ENCODE measurements at regions not wholly inside any gene's neighbourhood (a gene's known extent, or its start where the extent isn't known, plus 50 kb on each side); places are given as distances from the start of the nearest gene placed in this dataset.

- ATAC-seq: peak in 3 of 4 donors; percentile 10 to 41 (median 31)
- no peak overlapping the region for H3K27ac ChIP-seq
- 71% methylated on average over 3 of the region's 3 CpGs for WGBS (ENCODE audit: insufficient coverage, low coverage, low lambda C conversion rate, missing lambda C conversion rate)
- H3K4me1 ChIP-seq: peaks cover 0 to 10% (median 0%) of the 10 kb centered on the region in 4 donors
- TF ChIP-seq POLR2A (IDR thresholded peaks at IDR 0.05): no peak
- TF ChIP-seq, protein P1, sequence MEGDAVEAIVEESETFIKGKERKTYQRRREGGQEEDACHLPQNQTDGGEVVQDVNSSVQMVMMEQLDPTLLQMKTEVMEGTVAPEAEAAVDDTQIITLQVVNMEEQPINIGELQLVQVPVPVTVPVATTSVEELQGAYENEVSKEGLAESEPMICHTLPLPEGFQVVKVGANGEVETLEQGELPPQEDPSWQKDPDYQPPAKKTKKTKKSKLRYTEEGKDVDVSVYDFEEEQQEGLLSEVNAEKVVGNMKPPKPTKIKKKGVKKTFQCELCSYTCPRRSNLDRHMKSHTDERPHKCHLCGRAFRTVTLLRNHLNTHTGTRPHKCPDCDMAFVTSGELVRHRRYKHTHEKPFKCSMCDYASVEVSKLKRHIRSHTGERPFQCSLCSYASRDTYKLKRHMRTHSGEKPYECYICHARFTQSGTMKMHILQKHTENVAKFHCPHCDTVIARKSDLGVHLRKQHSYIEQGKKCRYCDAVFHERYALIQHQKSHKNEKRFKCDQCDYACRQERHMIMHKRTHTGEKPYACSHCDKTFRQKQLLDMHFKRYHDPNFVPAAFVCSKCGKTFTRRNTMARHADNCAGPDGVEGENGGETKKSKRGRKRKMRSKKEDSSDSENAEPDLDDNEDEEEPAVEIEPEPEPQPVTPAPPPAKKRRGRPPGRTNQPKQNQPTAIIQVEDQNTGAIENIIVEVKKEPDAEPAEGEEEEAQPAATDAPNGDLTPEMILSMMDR (IDR thresholded peaks at IDR 0.05): no peak
- no peak for DNase-seq
- H3K36me3 ChIP-seq: no peaks in the 10 kb centered on the region
- H3K27me3 ChIP-seq: no peaks in the 10 kb centered on the region
- H3K4me3 ChIP-seq: no peak overlapping the region
- intact Hi-C loops (cut with DNase I): no loop called here
- no peaks in the 10 kb centered on the region for H3K9me3 ChIP-seq
Observed at GRCh38 chr18:11260961-11261461, 111.6 kb upstream of the PIEZO2 start.

- intact Hi-C loops (cut with DNase I): no loop called here
- ATAC-seq (peak; percentile 79 to 83 (median 80)), DNase-seq (peak in 2 of 3 donors; percentile 37 to 68)
- Histone ChIP-seq H3K9me3 (no peaks in the 10 kb centered on the region), H3K27ac (no peak overlapping the region), H3K27me3 (no peaks in the 10 kb centered on the region), H3K4me1 (peaks cover 0 to 10% (median 0%) of the 10 kb centered on the region in 4 donors), H3K4me3 (no peak overlapping the region), H3K36me3 (no peaks in the 10 kb centered on the region)
- TF ChIP-seq, protein P1 (IDR thresholded peaks at IDR 0.05): no peak
- TF ChIP-seq POLR2A (IDR thresholded peaks at IDR 0.05): no peak
- WGBS (ENCODE audit: insufficient coverage, low coverage, low lambda C conversion rate, missing lambda C conversion rate): 46% methylated on average over 10 of the region's 10 CpGs
Observed at GRCh38 chr18:11259469-11260150, 110.2 kb upstream of the PIEZO2 start.

DNA sequence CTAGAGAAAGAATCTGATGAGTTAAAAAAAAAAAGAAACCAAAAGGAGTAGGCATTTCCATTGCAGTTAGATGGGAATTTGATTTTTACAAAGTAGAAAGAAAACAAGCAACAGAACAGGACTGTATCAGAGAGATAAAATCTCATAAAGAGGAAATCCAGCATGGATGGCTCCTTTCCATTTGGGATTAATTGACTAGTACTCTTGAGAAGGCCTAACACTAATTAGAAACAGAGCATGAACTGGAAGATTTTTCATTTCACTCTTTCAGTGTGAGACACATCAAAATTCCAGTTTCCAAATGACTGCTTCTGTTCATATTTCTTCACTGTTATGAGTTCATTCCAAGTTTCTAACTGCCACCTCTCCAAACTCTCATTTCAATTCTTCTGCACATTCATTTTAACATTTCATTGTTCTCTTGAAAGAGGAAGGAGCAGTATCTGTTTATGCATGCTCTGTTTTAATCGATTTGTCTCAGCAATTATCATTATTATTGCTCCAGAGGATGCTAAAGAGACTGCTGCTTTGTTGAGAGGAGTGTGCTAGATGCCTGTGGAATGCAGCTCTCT, 108.8 kb upstream of the PIEZO2 start:
- WGBS (ENCODE audit: insufficient coverage, low coverage, low lambda C conversion rate, missing lambda C conversion rate): 92% methylated on average over 1 of the region's 1 CpG
- intact Hi-C loops (cut with DNase I): no loop called here
- no peak for ATAC-seq
- Histone ChIP-seq H3K4me1 (peaks cover 0 to 10% (median 0%) of the 10 kb centered on the region in 4 donors), H3K4me3 (no peak overlapping the region), H3K27me3 (no peaks in the 10 kb centered on the region), H3K9me3 (no peaks in the 10 kb centered on the region), H3K36me3 (no peaks in the 10 kb centered on the region), H3K27ac (no peak overlapping the region)
- TF ChIP-seq, protein P1 (IDR thresholded peaks at IDR 0.05): no peak
- no peak for TF ChIP-seq POLR2A (IDR thresholded peaks at IDR 0.05)
- DNase-seq: no peak

DNA sequence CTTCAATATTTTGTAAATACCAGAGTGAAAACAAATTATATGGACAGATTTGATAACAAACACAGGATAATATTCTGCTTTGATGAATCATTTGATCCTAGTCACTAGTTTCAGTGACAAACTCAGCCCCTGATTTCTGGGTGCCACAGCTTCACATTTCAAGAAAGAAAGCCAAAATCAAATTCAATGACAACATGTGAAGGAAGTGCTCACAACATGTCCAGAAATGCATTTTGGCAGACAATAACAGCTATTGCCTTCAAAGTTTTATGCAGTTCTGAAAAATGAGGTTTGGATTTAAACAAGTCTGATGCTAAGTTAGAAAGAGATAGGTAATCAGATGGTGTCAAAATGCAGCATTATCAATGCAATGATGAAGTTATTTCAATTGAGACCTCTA, 106.9 kb upstream of the PIEZO2 start:
- intact Hi-C loops (cut with DNase I): no loop called here

More for the DNA sequence above, 106.9 kb upstream of the PIEZO2 start:
- no peaks in the 10 kb centered on the region for H3K27me3 ChIP-seq
- DNase-seq (no peak), ATAC-seq (no peak)
- no peak overlapping the region for H3K27ac ChIP-seq
- peaks cover 0 to 15% (median 0%) of the 10 kb centered on the region in 4 donors for H3K4me1 ChIP-seq
- no peak overlapping the region for H3K4me3 ChIP-seq
- H3K36me3 ChIP-seq: no peaks in the 10 kb centered on the region
- TF ChIP-seq, protein P1 (IDR thresholded peaks at IDR 0.05): no peak
- TF ChIP-seq POLR2A (IDR thresholded peaks at IDR 0.05): no peak
- no peaks in the 10 kb centered on the region for H3K9me3 ChIP-seq

Data from right lobe of liver (tissue), 6 donors.